Neural progenitor cell (in vitro differentiated cells): ENCODE measurements at regions not wholly inside any gene's neighbourhood (a gene's known extent, or its start where the extent isn't known, plus 50 kb on each side); places are given as distances from the start of the nearest gene placed in this dataset.

Experiments
- EZH2 ChIP-seq: fragments of 200-600 bp; sonication (generic); IDR thresholded peaks from 2 replicates; pipeline ENCODE4 v1.6.1; 2017; ENCODE audit warnings: antibody characterized with exemption, mild to moderate bottlenecking, moderate library complexity
- TF ChIP-seq, protein P1 (sequence below): fragments of 200-600 bp; sonication (generic); IDR thresholded peaks from 2 replicates; pipeline ENCODE4 v1.5.1; 2017; ENCODE audit warnings: antibody characterized with exemption, mild to moderate bottlenecking

DNA sequence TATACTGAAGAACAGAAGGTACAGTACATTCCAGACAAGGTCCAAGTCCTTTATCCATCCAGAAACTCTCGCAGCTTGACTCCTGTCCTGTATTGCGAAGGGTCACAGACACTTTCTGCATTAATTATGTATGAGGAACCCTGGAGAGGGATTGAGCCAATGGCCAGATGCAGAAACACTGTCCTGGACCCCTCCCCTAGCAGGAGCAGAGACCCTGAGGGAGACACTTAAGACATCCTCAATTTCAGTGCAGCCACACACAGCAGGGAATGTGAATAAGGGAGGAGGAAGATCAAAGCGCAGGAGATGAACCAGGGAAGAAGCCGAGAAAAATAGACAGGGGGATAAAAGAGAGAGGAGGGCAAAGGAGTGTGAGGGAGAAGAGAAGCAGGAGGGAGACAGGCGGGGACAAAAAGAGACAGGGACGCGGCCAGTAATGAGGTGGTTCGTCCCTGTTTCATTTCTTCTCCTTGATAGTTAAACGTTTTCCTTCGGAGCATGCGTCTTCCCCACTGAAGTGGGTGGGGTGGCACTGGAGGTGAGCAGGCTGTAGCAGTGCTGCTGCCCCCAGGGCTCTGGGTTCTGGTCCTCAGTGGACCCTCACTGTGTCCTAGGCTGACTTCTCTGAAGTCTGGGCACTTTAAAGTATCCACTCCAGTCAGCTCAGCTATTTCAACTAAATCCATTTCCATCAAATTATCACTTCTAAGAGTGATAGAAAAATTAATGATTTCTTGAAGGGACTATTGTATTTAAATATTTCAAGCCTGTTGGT is 356.4 kb upstream of the NOCT start:
- TF ChIP-seq, protein P1, sequence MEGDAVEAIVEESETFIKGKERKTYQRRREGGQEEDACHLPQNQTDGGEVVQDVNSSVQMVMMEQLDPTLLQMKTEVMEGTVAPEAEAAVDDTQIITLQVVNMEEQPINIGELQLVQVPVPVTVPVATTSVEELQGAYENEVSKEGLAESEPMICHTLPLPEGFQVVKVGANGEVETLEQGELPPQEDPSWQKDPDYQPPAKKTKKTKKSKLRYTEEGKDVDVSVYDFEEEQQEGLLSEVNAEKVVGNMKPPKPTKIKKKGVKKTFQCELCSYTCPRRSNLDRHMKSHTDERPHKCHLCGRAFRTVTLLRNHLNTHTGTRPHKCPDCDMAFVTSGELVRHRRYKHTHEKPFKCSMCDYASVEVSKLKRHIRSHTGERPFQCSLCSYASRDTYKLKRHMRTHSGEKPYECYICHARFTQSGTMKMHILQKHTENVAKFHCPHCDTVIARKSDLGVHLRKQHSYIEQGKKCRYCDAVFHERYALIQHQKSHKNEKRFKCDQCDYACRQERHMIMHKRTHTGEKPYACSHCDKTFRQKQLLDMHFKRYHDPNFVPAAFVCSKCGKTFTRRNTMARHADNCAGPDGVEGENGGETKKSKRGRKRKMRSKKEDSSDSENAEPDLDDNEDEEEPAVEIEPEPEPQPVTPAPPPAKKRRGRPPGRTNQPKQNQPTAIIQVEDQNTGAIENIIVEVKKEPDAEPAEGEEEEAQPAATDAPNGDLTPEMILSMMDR, result no peak
- no peak for TF ChIP-seq EZH2
